Lower lobe of right lung (tissue), 2 donors: ENCODE measurements at regions not wholly inside any gene's neighbourhood (a gene's known extent, or its start where the extent isn't known, plus 50 kb on each side); places are given as distances from the start of the nearest gene placed in this dataset.

Experiments
- ATAC-seq, 2 donors: fragments of 200-7000 bp; cut with Tn5 transposase; one replicate each; pipeline ENCODE4 v1.9.1; 2020 to 2022; ENCODE audit warnings: mild to moderate bottlenecking in 2 of 2, moderate library complexity in 2 of 2
- DNase-seq: peaks from one replicate; pipeline ENCODE4 v3.0.0-alpha.2; 2020
- H3K27ac ChIP-seq: fragments of 200-600 bp; one replicate; pipeline ENCODE4 v1.8.0; 2022
- H3K27me3 ChIP-seq: fragments of 200-600 bp; one replicate; pipeline ENCODE4 v1.8.0; 2022; ENCODE audit warnings: low read depth
- H3K36me3 ChIP-seq: fragments of 200-600 bp; one replicate; pipeline ENCODE4 v1.8.0; 2022; ENCODE audit warnings: mild to moderate bottlenecking
- H3K4me1 ChIP-seq: fragments of 200-600 bp; one replicate; pipeline ENCODE4 v1.8.0; 2022
- H3K4me3 ChIP-seq: fragments of 200-600 bp; one replicate; pipeline ENCODE4 v1.8.0; 2022; ENCODE audit warnings: mild to moderate bottlenecking
- H3K9me3 ChIP-seq: fragments of 200-600 bp; one replicate; pipeline ENCODE4 v1.8.0; 2022
- CTCF ChIP-seq: fragments of 200-600 bp; IDR thresholded peaks from one replicate; pipeline ENCODE4 v1.8.0; 2022; ENCODE audit warnings: antibody characterized with exemption, mild to moderate bottlenecking
- intact Hi-C: fragments of 100-400 bp; cut with DNase I; formaldehyde crosslinking; loops from one replicate; pipeline ENCODE4 v1.11.0; 2022
- donor health status: DM: no; HTN: yes; CAD: no; lungs with severe emphysema.

DNA sequence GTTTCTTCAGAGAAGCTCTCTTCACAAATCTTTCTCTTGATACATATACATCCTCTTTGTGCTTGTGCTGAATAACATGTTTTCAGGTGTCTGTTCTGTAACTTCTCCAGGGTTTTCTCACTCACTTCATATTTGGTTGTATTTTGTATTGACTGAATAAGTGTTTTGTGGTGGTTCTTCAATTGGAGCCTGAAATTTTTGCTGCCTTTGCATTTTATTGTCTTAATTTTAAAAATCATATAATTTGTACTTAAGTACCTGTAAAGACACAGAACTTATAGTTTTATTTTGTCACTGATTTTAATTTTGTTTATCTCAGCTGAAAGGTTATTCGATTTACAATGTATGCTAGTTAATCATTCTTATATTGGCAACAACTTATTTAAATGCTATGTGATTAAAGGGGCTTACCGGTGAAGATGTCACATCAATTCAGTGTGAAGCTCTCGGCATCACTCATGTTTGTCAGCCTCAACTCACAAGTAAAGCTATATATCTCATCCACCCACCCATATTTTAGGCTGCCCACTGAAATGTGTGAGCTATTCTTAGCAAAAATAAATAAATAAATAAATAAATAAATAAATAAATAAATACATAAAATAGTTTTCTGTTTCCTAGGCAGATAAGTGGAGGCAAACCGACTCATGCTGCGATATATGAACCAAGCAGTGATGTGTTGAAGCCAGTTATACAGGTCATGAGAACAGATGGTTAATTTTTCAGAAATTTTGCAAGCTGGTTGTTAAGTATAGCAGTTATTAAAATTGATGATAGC lies 76.4 kb upstream of the FSTL5 start:
- Histone ChIP-seq H3K36me3 (no peaks in the 10 kb centered on the region), H3K27ac (no peak overlapping the region), H3K27me3 (no peaks in the 10 kb centered on the region), H3K4me3 (no peak overlapping the region), H3K4me1 (no peaks in the 10 kb centered on the region), H3K9me3 (no peaks in the 10 kb centered on the region)
- TF ChIP-seq CTCF = no peak
- ATAC-seq (no peak), DNase-seq (no peak)
- intact Hi-C loops = no loop called here

DNA sequence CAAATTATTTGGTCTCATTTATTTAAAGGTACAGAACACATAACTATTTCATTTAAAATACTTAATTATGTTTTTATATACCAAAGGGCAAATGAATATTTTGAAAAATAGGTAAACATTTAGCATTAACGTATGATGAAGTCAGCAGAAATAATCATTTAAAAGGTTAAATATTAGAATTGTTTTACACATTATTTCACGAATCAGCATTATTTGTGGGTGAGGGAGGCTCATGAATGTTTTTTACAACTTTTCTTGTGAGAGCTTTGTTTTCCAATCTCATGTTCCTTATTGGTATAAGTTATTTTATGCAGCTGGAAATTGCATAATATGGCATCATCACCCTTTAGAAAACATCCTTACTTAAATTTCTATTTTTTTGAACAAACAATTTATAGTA lies 73.9 kb upstream of the FSTL5 start:
- no peak overlapping the region for H3K4me3 ChIP-seq
- no peaks in the 10 kb centered on the region for H3K4me1 ChIP-seq
- intact Hi-C loops = no loop called here
- TF ChIP-seq CTCF = no peak
- no peaks in the 10 kb centered on the region for H3K36me3 ChIP-seq
- no peaks in the 10 kb centered on the region for H3K9me3 ChIP-seq
- ATAC-seq (no peak), DNase-seq (no peak)
- no peak overlapping the region for H3K27ac ChIP-seq
- H3K27me3 ChIP-seq = no peaks in the 10 kb centered on the region

DNA sequence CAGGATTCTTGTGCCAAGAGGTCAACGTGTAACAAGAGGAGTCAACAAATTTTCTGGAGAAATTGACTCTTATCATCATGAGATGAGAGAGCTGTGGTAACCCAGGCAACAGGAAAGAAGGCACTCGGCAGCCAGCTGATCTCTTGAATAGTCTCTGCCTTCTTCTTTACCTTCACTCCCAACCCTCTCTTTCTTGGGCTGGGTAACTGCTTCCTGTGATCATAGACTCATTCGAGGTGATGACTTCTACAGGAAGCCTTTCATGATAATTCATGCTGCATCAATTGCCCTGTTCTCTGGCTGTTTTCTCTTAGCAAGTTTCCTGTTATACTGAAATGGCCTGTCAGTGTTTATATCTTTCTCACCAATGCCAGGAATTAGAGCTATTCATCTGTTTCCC lies 70.8 kb upstream of the FSTL5 start:
- H3K4me3 ChIP-seq = no peak overlapping the region
- no peaks in the 10 kb centered on the region for H3K4me1 ChIP-seq
- H3K9me3 ChIP-seq = no peaks in the 10 kb centered on the region
- H3K27me3 ChIP-seq = no peaks in the 10 kb centered on the region
- intact Hi-C loops = no loop called here
- H3K36me3 ChIP-seq = no peaks in the 10 kb centered on the region
- H3K27ac ChIP-seq = no peak overlapping the region
- TF ChIP-seq CTCF = no peak
- DNase-seq (no peak), ATAC-seq (no peak)

DNA sequence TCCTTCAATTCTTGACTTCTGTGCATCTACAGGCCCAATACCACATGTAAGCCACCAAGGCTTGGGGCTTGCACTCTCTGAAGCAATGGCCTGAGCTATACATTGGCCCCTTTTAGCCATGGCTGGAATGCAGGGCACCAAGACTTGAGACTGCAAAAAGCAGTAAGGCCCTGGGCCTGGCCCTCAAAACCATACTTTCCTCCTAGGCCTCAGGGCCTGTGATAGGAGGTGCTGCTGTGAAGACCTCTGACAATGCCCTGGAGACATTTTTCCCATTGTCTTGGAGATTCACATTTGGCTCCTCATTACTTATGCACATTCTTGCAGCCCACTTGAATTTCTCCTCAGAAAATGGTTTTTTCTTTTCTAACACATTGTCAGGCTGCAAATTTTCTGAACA lies 68.5 kb upstream of the FSTL5 start:
- ATAC-seq (no peak), DNase-seq (no peak)
- no peaks in the 10 kb centered on the region for H3K4me1 ChIP-seq
- no peaks in the 10 kb centered on the region for H3K36me3 ChIP-seq
- no peaks in the 10 kb centered on the region for H3K27me3 ChIP-seq
- intact Hi-C loops = no loop called here
- no peaks in the 10 kb centered on the region for H3K9me3 ChIP-seq
- H3K27ac ChIP-seq = no peak overlapping the region
- no peak overlapping the region for H3K4me3 ChIP-seq
- TF ChIP-seq CTCF = no peak

DNA sequence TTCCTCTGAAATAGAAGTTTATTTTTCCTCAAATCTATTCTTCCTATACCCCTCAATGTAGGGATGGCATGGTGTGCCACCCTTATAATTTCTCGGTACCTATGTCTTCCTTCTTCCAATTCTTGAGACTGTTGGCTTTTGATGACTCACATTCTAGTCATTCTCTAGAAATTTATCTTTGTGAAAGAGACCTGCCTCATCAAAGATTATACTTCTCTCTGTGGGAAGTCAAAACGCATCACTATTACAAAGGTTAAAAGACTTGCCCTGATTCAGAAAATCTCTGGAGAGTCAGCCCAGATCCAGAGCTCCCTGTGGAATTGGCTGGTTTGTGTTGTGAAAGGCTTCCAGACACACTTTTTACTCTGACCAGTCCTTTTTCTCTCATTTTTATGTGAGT lies 65.9 kb upstream of the FSTL5 start:
- Histone ChIP-seq H3K9me3 (no peaks in the 10 kb centered on the region), H3K4me1 (no peaks in the 10 kb centered on the region), H3K36me3 (no peaks in the 10 kb centered on the region), H3K27ac (no peak overlapping the region), H3K27me3 (no peaks in the 10 kb centered on the region), H3K4me3 (no peak overlapping the region)
- no peak for TF ChIP-seq CTCF
- ATAC-seq (no peak), DNase-seq (no peak)
- intact Hi-C loops = no loop called here
